NCI-H1417 treated with DMSO at 0.1 percent for 48 hours (cell line): ENCODE measurements at regions not wholly inside any gene's neighbourhood (a gene's known extent, or its start where the extent isn't known, plus 50 kb on each side); places are given as distances from the start of the nearest gene placed in this dataset.
"Not testable (repeated sequence)": the region's sequence is repeated elsewhere in the genome, so short reads cannot be mapped to it uniquely, and the experiment has no call there.

ENCODE experiments used
- DNase-seq: peaks from one replicate; lab custom pipeline; 2025; lab: John Stamatoyannopoulos, UW

DNA sequence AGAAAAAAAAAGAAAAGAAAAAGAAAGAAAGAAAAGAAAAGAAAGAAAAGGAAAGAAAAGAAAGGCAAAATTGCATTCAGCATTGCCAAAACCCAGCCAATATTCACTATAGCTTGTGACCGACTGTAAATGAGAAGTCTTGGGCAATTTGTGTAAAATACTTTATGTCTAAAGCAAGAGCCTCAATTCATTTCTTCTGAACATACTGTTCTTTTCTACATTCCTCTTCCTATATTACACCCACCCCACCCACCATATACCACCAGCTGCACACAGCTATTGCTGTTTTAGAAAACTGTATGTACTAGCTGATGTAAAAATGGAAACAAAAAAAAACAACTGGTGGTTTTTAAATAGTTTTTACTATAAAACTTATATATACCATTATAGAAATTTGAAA, 156.9 kb upstream of the TTC29 start:
- DNase-seq, result no peak

DNA sequence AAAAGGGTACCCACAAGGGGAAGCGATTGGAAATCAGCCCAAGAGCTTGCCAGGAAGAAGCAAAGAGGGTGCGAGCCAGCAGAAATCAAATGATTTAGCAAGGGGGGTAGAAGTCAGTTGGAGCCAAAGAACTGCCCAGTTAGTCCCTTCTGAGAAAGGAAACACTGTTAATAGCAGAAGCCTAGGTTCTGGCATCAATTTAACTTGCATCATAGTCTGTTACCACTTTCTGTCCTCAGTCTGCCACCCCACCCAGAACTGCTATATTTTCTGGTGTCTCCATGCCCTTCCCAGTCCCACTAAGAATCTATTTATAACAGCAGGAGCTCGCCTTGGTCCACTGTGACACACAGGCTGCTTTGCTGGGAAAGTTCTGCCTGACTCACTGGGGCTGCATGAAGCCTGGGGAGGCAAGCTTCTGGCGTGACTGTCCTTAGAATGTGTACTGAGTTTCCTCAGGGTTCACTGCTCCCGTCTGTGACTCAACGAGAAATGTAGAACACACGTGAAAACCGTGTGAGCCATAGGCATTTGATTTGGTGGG, 157.8 kb upstream of the TTC29 start:
- no peak for DNase-seq

DNA sequence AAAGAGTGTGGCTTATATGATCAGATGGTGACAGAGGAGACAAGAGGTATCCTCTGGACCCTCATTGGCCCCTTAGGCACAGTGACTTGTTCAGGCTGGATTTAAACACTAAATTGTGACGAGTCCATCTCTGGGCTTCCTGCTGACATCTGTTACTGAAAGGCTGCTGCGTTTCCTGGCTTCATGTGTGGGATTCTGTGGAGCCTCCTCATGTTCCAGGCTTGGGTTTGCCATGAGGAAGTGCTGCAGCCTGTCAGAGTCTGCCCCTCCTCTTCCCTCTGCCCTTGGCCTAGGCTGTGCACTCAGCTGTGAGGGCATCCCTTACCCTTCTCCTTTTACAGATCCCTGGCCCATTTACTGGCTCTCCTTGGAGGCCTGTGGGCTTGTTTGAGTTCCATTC, 159.1 kb upstream of the TTC29 start:
- DNase-seq, result no peak

- no peak for DNase-seq
Observed at GRCh38 chr4:147108409-147108808, 162.7 kb upstream of the TTC29 start.

GRCh38 chr4:147109800-147110199, 164.1 kb upstream of the TTC29 start:
- DNase-seq, result no peak

- no peak for DNase-seq
Observed at GRCh38 chr4:147110473-147111367, 165.1 kb upstream of the TTC29 start.

DNA sequence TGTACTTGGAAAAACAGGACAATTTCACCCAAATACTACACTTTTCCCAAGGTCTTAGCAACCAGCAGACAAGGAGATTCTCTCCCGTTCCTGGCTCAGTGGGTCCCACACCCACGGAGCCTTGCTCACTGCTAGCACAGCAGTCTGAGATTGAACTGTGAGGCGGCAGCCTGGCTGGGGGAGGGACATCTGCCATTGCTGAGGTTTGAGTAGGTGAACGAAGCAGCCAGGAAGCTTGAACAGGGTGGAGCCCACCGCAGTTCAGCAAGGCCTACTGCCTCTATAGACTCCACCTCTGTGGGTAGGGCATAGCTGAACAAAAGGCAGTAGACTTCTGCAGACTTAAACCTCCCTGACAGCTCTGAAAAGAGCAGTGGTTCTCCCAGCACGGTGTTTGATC, 166.5 kb upstream of the TTC29 start:
- not testable (repeated sequence) for DNase-seq

DNA sequence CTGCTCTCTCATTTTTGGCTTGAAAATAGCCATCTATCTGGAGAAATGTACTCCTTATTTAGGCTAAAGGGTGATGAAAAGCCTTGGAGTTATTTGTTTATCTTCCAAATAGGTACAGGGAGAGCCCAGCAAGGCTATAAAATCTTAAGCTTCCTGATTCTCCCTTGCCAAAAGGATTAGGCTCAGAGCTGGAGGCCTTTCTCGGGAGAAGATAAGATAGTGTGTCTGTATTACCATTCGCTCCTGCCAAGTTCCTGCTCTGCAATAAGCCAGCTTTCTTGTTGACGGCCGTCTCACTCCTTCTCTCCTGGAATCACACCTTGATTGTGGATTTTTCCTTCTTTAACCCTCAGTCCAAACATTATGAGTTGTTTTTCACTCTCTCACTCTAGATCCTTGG, 171.8 kb upstream of the TTC29 start:
- no peak for DNase-seq

GRCh38 chr4:147118528-147118927, 172.9 kb upstream of the TTC29 start:
- DNase-seq, result no peak

DNA sequence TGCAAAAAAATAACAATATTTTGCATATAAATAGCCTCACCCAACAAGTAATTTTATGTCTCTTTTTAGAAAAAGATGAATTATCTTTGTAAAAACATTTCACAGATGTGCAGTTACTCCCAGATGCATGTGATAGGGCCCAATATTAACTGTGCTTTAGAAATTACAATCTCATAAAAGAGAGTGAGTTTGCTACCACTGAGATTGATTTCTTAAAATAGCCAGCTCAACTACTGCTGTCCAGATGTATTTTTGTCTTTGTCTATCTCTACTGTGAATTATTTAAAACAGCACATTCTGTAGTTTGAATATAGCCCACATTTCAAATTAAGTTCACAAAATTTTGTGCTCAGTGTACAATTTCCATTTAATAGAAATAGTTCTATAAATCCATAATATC, 177.0 kb upstream of the TTC29 start:
- no peak for DNase-seq

DNA sequence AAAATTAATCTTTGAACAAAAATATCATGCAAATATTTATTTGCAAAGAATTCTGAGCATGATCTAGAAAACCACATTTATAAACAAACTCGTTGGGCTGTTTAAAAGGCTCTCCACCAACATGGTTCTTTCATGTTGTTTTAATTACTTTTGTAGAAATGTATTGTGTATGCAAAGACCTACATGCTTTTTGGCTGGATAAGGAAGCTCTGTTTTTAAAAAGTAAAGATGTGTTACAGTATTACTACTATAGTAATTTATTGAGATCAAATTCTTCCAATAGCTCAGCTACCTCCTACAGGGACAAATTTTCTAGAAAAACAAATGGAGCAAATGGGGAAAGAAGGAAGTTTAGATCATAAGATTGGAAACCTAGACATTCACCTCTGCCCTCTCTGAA, 177.5 kb upstream of the TTC29 start:
- DNase-seq, result no peak

DNA sequence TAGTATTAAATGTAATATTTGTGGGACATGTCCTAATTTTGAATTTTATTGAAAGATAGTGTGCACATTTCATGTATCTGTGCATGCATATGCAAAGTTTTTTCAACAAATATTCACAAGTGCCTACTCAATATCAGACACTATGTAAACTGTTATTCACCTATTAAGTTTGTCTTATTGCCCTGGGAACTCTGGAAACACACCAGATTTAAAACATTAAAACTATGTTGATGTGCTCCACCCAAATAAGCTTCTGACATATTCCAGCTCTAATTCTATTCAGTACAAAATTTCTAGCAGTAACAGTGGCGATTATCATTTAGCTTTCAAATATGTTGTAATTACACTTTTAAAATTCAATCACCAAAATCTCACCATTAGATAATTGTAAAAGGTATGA, 183.1 kb upstream of the TTC29 start:
- no peak for DNase-seq

DNA sequence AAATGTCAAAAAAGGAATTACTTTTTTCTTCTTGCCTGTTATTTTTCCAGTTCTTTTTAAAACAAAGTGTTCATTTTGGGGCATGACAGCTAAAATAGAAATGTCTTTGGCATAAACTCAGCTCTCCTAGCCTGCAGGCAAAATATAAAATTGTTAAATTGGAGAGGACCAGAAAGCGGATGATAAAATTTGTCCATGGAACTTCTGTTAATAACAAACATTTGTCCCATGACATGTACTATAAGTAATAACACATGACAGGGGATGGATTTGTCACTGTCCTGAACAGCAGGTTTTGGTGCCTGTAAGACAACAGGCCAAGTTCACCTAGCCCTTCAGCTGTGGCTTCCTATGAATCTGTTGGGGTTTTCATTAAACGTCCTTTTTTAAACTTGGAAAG, 184.0 kb upstream of the TTC29 start:
- DNase-seq, result no peak

- no peak for DNase-seq
Observed at GRCh38 chr4:147134536-147135210, 189.0 kb upstream of the TTC29 start.

DNA sequence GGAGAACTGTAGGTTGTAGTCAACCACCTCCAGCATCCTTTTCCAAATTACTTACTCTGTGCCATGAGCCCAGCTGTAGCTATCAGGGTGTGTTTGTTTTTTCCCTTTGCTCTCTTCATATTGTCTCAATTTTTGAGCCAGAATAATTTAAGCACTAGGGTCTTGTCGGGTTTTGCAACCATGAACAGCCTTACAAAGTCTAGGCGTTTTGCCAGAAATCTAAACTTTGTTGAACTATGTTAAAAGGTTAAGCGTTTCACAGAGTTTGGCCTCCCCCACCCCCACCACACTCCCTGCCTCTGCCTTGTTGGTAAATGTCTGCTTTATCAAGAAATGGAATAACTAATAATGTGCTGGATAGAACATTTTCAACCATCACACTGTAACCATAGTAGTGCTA, 190.6 kb upstream of the TTC29 start:
- DNase-seq, result no peak

GRCh38 chr4:147136751-147137150, 191.1 kb upstream of the TTC29 start:
- no peak for DNase-seq

GRCh38 chr4:147137280-147137679, 191.6 kb upstream of the TTC29 start:
- DNase-seq, result no peak

DNA sequence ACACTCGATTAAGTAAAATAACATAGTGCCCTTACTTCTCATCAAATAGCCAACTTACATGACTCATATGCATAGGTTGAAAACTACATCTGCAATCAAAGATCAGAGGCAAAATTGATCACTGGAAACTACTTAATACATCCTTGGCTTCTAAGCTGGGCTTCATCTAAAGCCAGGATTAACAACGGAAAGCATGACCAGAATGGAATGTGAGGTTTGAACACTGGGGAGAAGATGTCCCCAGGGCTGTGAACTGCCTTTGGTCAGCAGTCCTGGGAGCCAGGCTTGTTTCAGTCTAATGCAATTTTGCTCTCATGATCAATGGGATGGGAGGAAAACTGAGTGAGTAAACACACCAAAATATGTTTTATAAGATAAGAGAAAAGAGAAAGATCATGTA, 192.5 kb upstream of the TTC29 start:
- DNase-seq, result no peak

DNA sequence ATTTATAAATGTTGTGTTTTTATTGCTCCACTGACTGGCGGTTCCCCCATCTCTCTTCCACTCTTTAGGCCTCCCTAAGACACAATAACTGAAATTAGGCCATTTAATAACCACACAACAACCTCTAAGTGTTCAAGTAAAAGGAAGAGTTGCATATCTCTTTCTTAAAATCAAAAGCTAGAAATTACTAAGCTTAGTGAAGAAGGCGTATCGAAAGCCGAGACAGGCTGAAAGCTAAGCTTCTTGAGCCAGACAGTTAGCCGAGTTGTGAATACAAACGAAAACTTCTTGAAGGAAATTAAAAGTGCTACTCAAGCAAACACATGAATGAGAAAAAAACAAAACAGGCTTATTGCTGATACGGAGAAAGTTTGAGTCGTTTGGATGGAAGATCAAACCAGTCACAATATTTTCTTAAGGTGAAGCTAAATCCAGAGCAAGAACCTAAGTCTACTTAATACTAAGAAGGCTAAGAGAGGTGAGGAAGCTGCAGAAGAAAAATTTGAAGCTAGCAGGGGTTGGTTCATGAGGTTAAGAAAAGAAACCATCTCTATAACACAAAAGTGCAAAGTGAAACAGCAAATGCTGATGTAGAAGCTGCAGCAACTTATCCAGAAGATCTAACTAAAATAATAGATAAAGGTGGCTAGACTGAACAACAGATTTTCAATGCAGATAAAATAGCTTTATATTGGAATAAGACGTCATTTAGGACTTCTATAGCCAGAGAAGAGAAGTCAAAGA, 194.0 kb upstream of the TTC29 start:
- DNase-seq, result no peak

- no peak for DNase-seq
Observed at GRCh38 chr4:147151763-147152162, 206.1 kb upstream of the TTC29 start.

DNA sequence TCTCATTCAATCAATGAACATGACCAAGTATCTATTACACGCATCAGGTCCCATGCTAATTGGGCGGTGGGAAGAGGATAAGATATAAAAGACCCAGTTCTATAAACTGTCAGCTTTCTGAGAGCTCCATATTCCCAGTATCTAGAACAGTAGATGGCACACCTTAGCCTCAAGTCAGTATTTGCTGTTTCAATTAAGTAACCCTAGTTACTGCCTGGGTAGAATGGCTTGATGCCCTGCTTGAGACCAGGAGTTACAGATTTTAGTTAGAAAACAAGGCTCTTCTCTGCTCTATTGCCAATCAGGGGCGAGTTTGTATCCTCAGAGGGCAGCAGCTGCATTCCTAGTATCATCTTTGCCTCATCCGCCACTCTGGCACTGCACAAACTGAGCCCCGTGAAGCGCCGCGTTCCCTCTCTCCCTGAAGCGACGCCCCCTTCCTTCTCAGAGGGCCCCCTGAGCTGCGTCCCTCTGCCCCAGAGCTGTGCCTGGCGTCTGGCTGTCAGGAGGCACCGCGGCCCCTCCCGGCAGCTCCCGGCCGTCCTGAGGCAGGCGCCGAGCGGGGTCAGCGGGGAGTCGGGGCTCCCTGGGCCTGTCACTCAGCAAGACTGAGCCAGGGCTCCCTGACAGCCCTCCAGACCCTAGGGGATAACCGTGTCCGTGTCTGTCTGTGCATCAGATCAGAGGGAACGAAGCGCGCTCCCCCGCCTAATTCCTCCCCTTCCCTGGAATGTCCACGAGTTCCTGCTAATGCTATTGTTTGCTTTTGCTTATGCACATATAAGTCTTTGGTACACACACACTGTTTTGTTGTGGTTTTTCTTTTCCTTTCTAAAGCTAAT, 212.4 kb upstream of the TTC29 start:
- no peak for DNase-seq
